ENCODE measurements at regions not wholly inside any gene's neighbourhood (a gene's known extent, or its start where the extent isn't known, plus 50 kb on each side); places are given as distances from the start of the nearest gene placed in this dataset.

DNA sequence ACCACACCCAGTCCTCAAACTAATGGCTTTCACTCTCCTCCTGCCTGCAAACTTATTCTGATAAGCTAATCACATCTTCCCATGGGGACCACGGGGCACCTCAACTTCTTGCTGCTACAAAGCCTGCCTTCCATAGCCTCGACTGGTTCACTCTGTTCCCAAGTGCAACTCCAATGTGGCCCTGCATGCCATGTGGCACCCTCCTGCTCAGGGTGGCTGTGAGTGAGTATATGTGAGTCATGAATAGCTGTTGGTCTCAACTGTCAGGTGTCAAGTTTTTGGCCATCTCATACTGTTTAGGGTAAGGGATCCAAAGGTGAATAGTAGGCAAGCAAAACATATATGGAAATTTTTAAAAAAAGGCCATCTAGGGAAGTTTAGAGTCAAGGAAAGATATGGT, 276.1 kb upstream of the DCC start:
- H3K27me3 ChIP-seq = no peaks in the 10 kb centered on the region
- no peak for DNase-seq
- no peak overlapping the region for H3K4me3 ChIP-seq
- no peaks in the 10 kb centered on the region for H3K9me3 ChIP-seq
- H3K36me3 ChIP-seq = no peaks in the 10 kb centered on the region

DNA sequence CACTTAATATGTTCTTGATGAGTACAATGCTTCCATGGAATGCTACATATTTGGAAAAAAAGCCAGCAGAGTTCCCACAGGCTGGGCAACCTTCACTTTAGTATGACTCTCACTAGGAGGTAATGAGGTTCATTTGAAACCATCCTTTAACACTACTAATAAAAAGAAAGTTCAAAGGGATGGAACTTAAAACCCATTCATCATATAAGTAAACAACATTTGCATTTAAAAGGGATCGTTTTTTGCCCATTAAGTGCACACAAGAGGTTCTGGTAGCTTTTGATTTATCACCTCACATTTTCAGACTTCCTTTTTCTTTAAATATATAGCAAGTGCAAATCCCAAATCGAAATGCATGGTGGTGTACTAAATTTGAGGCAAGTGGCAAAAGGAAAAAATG, 270.8 kb upstream of the DCC start:
- no peak for DNase-seq
- H3K4me3 ChIP-seq = no peak overlapping the region
- no peaks in the 10 kb centered on the region for H3K36me3 ChIP-seq
- no peaks in the 10 kb centered on the region for H3K9me3 ChIP-seq
- H3K27me3 ChIP-seq = no peaks in the 10 kb centered on the region

DNA sequence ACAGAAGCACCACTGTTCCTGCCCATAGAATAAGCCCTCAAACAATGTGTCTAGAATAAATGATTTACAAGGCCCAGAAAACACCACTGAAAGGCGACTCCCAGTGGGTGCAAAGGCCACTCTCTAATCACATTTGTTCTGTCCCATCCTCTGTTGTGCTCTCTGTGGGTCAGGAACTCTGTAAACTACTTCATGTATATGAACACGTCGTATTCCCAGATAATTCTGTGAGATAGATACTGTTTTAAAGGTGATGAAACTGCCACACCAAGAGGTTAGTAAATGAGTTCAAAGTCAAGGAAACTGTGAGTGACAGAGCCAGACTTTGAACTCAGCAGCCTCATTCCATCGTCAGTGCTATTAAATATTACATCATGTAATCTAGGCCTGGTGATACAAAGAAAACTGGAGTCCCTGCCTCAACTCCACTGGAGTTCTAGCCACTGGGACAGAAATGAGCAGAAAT, 269.7 kb upstream of the DCC start:
- Histone ChIP-seq H3K36me3 (no peaks in the 10 kb centered on the region), H3K27me3 (no peaks in the 10 kb centered on the region), H3K9me3 (no peaks in the 10 kb centered on the region), H3K4me3 (no peak overlapping the region)
- no peak for DNase-seq

DNA sequence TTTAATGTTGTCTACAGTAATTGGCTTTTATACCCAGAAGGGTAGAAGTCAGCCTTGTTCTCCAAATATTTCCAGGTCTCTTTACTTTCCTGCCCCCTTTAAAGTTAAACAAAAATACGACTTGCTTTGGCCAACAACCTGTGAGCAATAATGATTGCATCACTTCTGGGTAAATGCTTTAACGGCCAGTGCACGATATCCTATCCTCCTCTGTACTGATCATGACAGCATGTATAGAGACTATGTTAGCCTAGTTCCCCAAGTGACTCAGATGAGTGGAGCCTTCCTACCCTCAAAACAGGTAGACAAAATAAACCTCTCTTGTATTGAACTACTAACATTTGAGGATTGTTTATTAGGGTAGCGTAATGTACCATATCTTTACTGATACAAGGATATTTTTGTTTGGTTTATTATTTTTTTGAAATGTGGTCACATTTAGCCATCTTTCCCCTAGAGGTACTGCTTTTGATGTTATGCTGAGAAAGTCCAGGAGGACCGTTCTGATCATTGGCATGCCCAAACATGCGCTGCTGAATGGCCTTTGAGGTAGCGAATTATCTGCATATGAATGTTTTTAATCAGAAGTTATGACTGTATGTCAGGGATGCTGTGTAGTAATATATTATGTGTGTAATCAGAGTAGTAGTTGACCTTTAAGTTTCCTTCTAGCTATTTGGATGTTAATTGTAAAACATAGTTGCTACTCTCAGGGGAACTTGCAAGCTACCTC, 262.6 kb upstream of the DCC start:
- Histone ChIP-seq H3K4me3 (no peak overlapping the region), H3K27me3 (no peaks in the 10 kb centered on the region), H3K36me3 (no peaks in the 10 kb centered on the region), H3K9me3 (no peaks in the 10 kb centered on the region)
- no peak for DNase-seq

DNA sequence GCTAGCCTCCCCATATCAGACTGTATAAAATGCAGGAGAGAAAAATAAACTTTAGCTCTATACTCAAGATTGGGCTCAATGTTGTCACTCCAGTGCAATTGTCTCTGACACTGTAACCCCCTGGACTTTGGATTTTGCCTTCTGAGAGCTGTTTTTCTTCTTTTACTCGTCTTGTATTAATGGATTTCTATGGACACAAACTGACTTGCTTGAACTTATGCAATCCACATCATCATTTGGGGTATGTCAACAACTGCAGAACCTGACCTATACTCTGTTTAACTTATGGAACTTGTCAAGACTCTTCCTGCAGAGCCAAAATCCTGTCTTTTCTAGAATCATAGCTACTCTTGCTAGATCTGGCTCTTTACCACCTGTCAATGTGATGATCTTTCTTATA, 257.8 kb upstream of the DCC start:
- DNase-seq = no peak
- Histone ChIP-seq H3K4me3 (no peak overlapping the region), H3K27me3 (no peaks in the 10 kb centered on the region), H3K9me3 (no peaks in the 10 kb centered on the region), H3K36me3 (no peaks in the 10 kb centered on the region)

DNA sequence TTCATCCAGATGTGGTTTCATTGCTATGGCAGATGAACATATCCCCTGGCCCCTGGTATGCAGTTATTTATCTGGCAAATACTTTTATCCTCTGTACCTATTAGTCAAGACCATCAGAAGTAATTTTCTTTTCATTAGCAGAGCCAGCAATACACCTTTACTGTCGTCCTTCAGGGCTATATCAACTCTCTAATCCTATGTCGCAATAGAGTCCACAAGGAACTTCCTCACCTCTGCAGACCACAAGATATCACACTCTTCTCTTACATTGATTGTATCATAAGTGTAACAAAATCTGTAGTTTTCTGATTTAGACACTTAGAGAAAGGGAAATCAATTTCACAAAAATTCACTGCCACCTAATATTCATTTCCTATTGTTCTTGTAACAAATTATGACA, 252.9 kb upstream of the DCC start:
- no peak overlapping the region for H3K4me3 ChIP-seq
- DNase-seq = no peak
- no peaks in the 10 kb centered on the region for H3K36me3 ChIP-seq
- H3K27me3 ChIP-seq = no peaks in the 10 kb centered on the region
- H3K9me3 ChIP-seq = no peaks in the 10 kb centered on the region

DNA sequence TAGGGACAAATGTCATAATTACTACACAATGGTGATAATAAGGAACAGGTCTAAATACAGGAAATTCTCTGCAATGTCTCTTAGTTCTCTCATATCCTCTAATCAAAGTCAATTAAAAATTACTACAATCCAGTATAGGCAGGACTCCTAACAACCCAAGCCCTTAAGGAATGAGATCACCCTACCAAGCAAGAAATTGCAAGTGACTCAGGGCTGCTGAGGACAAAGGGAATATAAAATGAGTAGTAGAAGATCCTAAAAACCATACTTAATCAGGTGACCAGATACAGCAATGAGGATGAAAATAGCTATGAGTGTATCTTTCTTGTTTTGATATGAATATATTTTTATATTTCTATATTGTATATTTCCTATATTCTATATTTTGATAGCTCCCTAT, 250.0 kb upstream of the DCC start:
- DNase-seq = no peak
- H3K36me3 ChIP-seq = no peaks in the 10 kb centered on the region
- H3K27me3 ChIP-seq = no peaks in the 10 kb centered on the region
- no peaks in the 10 kb centered on the region for H3K9me3 ChIP-seq
- no peak overlapping the region for H3K4me3 ChIP-seq

DNA sequence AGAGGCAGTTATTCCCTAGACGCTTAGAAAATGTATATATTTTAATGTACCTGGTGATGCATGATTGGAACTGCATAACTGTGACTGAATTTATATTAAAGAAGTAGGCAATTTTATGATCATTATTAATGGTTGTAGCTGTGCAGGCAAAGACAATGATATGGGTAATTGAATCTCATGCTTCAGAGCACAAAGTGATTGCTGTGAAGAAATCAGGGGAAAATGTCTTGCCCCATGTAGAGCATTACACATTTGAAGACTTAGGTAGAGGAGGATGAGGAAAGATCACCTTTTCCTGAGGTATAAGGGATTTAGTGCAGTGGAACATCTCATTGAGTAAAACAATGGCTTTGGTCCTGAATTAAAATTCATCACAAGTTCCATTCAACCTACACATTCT, 246.8 kb upstream of the DCC start:
- no peaks in the 10 kb centered on the region for H3K9me3 ChIP-seq
- no peaks in the 10 kb centered on the region for H3K36me3 ChIP-seq
- DNase-seq = no peak
- no peaks in the 10 kb centered on the region for H3K27me3 ChIP-seq
- H3K4me3 ChIP-seq = no peak overlapping the region

DNA sequence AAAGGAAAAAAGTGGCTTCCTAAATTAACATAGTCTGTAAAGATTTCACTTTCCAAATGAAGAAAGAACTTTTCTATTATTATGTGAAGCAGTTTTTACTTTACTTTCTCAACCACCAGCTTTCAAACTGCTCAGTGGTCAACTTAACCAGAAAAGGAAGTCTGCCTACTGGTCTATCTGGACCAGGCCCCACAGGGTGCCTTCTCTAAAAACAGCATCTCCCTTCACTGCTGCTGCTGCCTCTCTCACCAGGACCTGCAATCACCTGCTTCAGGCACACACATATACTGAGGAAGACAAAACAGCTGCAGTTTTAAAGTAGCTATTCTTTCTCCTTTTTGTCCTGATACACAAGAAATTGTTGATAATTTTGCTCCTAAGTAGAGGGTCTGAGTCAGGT, 221.3 kb upstream of the DCC start:
- no peaks in the 10 kb centered on the region for H3K36me3 ChIP-seq
- no peaks in the 10 kb centered on the region for H3K27me3 ChIP-seq

DNA sequence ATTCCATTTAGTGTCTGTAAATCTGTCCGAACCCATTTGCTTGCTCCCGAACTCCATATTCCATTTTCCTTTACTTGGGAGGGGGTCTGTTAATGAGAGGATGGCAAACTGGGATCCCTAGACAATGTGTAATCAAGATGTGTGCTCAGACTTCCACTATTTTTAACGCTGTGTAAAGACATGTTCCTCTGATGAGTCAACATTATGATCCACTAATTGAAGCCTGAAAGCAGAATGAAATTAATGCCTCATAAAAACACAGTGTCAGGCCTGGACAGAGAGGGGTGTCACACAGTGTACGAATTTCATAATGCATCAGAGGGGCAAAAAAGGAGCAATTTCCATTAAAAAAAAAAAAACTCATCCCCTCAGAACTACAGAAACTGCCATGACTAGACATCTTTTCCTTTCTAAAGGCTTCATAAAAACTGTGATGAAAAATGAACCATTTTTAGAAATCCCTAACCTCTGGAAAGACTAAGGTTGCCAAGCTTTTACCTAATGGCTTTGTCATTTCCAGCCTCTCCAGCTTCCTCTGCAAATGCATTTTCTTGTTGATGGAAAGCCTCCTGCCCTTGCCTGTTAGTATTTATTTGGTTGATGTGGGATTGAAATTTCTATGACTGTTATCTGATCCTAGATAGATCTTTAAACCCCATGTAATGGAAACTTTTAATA, 209.2 kb upstream of the DCC start:
- Histone ChIP-seq H3K9me3 (no peaks in the 10 kb centered on the region), H3K27me3 (no peaks in the 10 kb centered on the region), H3K36me3 (no peaks in the 10 kb centered on the region), H3K4me3 (no peak overlapping the region)
- no peak for DNase-seq

More for the DNA sequence above, 221.3 kb upstream of the DCC start:
- Histone ChIP-seq H3K9me3 (no peaks in the 10 kb centered on the region), H3K4me3 (no peak overlapping the region)
- no peak for DNase-seq

DNA sequence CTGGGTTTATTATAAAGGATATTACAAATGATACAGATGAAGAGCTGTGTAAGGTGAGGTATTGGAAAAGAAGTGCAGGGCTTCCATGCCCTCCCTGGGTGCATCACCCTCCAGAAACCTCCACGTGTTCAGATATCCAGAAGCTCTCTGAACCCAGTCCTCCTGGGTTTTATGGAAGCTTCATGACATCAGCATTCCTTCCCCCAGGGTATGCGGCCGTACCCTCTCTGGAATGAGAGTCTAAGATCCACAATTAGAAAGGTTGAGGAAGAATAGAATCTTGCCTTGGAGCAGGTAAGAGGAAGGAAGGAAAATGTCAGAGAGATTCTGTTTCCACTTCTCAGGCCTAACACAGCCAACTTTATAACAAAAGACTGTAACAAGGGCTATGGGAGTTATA, 208.2 kb upstream of the DCC start:
- DNase-seq = no peak
- Histone ChIP-seq H3K4me3 (no peak overlapping the region), H3K27me3 (no peaks in the 10 kb centered on the region), H3K9me3 (no peaks in the 10 kb centered on the region), H3K36me3 (no peaks in the 10 kb centered on the region)

DNA sequence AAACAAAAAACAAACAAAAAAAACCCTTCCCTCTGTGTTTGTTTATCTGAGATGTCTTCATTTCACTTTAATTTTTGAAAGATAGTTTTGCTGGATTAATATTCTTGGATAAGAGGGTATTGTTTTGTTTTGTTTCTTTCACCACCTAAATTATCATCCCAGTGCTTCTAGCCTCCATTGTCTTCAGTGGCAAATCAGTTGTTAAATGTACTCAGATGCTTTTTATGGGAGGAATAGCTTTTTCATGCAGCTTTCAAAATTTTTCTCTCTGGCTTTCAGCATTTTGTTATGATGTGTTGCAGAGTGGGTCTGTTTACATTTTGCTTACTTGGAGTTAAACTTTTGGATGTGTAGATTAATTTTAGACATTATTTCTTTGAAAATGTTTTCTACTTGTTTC, 203.5 kb upstream of the DCC start:
- no peak for DNase-seq
- Histone ChIP-seq H3K9me3 (no peaks in the 10 kb centered on the region), H3K36me3 (no peaks in the 10 kb centered on the region), H3K27me3 (no peaks in the 10 kb centered on the region), H3K4me3 (no peak overlapping the region)

DNA sequence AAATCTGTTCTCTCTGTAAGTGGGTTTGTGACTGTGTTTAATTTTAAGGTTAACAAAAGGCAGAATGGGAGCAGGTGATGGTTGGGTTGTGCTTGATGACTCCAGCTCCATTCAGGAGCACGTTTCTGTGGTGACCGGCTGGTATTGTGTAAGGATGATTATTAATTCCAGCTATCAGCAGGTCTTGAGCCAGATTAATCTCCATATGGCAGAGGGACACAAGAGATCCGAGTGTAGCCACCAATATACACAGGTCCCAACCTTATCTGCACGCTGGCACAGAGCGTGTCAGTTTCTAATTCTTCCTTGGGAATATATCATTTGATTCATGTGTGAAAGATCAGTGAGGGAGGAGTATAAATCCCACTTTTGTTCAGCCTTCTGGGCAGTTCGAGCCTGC, 199.0 kb upstream of the DCC start:
- H3K27me3 ChIP-seq = no peaks in the 10 kb centered on the region

DNA sequence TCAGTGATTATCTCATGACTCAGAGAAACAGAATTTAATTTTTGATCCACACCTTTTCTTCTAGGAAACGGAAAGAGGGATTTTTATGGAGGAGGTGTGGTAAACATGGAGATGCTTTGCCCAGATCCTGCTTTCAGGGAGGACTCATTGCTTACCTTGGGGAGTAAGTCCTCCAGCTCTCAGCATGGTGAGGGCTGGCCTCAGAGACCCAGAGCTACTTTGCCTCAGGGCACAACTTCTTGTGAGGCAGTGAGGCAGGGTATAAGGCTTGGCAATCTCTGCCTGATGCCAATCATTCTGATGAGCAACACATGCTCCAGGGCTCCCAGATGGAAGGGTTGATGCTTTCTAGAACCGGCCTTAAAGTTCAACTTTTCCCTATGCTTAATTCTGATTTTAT, 189.9 kb upstream of the DCC start:
- Histone ChIP-seq H3K36me3 (no peaks in the 10 kb centered on the region), H3K27me3 (no peaks in the 10 kb centered on the region), H3K4me3 (no peak overlapping the region), H3K9me3 (no peaks in the 10 kb centered on the region)
- no peak for DNase-seq

More for the DNA sequence above, 199.0 kb upstream of the DCC start:
- Histone ChIP-seq H3K9me3 (no peaks in the 10 kb centered on the region), H3K36me3 (no peaks in the 10 kb centered on the region), H3K4me3 (no peak overlapping the region)
- no peak for DNase-seq

DNA sequence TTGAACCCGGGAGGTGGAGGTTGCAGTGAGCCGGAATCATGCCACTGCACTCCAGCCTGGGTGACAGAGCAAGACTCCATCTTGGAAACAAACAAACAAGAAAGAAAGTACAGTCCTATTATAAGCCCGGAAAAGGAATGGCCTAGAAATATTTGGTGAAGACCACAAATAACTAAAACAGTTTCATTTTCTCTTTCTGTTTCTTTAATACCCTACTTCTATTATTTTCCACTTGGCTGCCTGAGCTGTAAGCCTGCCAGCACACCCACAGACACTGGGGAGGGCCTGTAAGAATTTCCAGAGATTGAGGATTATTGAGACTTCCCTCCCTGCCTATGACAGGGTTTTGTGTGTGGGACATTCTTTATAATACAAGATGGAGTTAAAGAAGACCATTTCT, 188.0 kb upstream of the DCC start:
- DNase-seq = no peak
- H3K27me3 ChIP-seq = no peaks in the 10 kb centered on the region
- H3K36me3 ChIP-seq = no peaks in the 10 kb centered on the region
- H3K9me3 ChIP-seq = no peaks in the 10 kb centered on the region
- no peak overlapping the region for H3K4me3 ChIP-seq

DNA sequence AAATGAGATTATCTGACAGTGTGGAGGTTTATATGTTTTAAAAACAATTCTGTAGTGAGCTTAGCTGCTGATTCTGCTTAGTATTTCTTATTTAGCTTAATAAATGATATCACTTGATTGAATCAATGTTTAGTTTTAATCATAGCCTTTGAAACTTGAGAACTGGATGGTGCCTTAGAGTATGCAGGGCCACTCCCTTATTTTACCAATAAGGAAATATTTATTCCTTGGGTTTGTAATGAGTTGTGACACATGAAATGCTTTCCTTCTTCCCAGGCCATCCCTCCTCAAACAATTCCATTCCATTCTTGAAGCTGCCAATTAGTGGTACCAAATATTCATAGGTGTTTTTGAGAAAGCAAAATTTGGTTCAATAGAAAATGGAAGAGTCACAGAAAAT, 183.8 kb upstream of the DCC start:
- Histone ChIP-seq H3K9me3 (no peaks in the 10 kb centered on the region), H3K4me3 (no peak overlapping the region), H3K27me3 (no peaks in the 10 kb centered on the region), H3K36me3 (no peaks in the 10 kb centered on the region)
- DNase-seq = no peak

DNA sequence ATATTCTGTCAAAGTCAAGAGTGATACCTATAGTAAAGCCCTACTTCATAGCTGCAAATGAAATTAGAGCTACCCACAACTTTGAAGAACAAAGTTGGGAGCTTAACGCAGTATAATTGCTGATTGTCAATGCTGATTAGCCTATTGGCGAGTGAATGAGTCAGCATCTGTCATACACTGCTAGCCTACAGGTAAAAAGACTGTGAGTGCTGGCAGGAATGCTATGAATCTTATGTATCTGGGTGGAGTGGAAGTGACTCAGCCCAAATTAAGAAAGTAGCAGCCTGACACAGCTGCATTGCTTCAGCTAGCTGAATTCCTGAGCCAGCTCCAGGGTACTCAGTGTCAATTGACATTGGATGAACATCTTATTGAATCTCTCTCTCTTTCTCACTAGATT, 179.4 kb upstream of the DCC start:
- DNase-seq = no peak
- Histone ChIP-seq H3K27me3 (no peaks in the 10 kb centered on the region), H3K9me3 (peaks cover 3% of the 10 kb centered on the region; the same call in 1 of the 2 replicates), H3K36me3 (no peaks in the 10 kb centered on the region), H3K4me3 (no peak overlapping the region)

DNA sequence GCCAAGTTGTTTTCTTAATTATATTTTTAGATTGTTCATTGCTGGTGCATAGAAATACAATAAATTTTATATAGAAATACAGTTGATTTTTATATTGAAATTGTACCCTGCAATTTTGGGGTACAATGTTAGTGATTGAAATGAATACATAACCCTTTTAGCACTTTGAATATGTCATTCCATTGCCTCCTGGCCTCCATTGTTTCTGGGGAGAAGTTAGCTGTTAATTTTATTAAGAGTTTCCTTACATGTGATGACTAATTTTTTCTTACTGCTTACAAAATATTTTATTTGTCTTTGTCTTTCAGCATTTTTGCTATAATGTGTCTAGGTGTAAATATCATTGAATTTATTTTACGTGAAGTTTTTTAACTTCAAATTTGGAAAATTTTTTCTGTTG, 176.5 kb upstream of the DCC start:
- Histone ChIP-seq H3K4me3 (no peak overlapping the region), H3K27me3 (no peaks in the 10 kb centered on the region), H3K36me3 (no peaks in the 10 kb centered on the region), H3K9me3 (peaks cover 3% of the 10 kb centered on the region; the same call in 1 of the 2 replicates)
- DNase-seq = no peak

Data from MG63 (cell line).